SK-N-SH (cell line): ENCODE measurements at regions not wholly inside any gene's neighbourhood (a gene's known extent, or its start where the extent isn't known, plus 50 kb on each side); places are given as distances from the start of the nearest gene placed in this dataset.

Source experiments
- CTCF ChIA-PET: fragments of 300-600, 350-600 bp; formaldehyde crosslinking; extraction: SDS; loops from one replicate; lab custom pipeline; 2021; lab: Yijun Ruan, JAX
- POLR2A ChIA-PET: fragments of 350-600 bp; sonication (Branson Sonifier 250); formaldehyde crosslinking; extraction: SDS; loops from one replicate; lab custom pipeline; 2020; ENCODE audit warnings: antibody characterized with exemption, inconsistent platforms; lab: Yijun Ruan, JAX
- DNase-seq: peaks from one replicate; pipeline ENCODE4 v3.0.0; 2012
- H2AFZ ChIP-seq: fragments of 200-600 bp; sonication (generic); 2 replicates; pipeline ENCODE4 v1.8.1; 2016; ENCODE audit warnings: antibody characterized with exemption, mild to moderate bottlenecking, low read depth
- H3F3A ChIP-seq: fragments of 200-600 bp; sonication (generic); replicated peaks from 2 replicates; pipeline ENCODE3; 2016; ENCODE audit warnings: antibody characterized with exemption, mild to moderate bottlenecking; ENCODE audit not compliant: insufficient read depth
- H3K27ac ChIP-seq, 2 experiments: fragments of 200-500 bp in 1 of 2; fragments of 200-600 bp in 1 of 2; sonication (Bioruptor generic) in 1 of 2; sonication (generic), shearing (Covaris generic) in 1 of 2; 2 replicates each; pipeline versions ENCODE4 v1.5.1 to v1.6.1; 2014 to 2016; ENCODE audit warnings: low read depth in 2 of 2, inconsistent platforms in 1 of 2, low read length in 1 of 2, mild to moderate bottlenecking in 1 of 2, mixed read lengths in 1 of 2
- H3K27me3 ChIP-seq: fragments of 200-600 bp; sonication (generic), shearing (Covaris generic); 2 replicates; pipeline ENCODE4 v1.6.1; 2016; ENCODE audit warnings: mixed run types; ENCODE audit not compliant: insufficient read depth
- H3K36me3 ChIP-seq, 2 experiments: fragments of 200-500 bp in 1 of 2; fragments of 200-600 bp in 1 of 2; sonication (Bioruptor generic) in 1 of 2; sonication (generic) in 1 of 2; replicated peaks in 1 of 2; 2 replicates each; pipeline versions ENCODE3 to v1.5.1; 2014 to 2016; ENCODE audit warnings: low read length in 1 of 2, mild to moderate bottlenecking in 1 of 2; ENCODE audit not compliant: insufficient read depth in 2 of 2, control insufficient read depth in 1 of 2
- H3K4me1 ChIP-seq, 2 experiments: fragments of 200-500 bp in 1 of 2; fragments of 200-600 bp in 1 of 2; sonication (Bioruptor generic) in 1 of 2; sonication (generic), shearing (Covaris generic) in 1 of 2; 2 replicates each; pipeline versions ENCODE4 v1.5.1 to v1.6.1; 2014 to 2016; ENCODE audit warnings: low read depth in 1 of 2, low read length in 1 of 2, mixed run types in 1 of 2; ENCODE audit not compliant: insufficient read depth in 2 of 2, control insufficient read depth in 1 of 2
- H3K4me2 ChIP-seq: fragments of 200-600 bp; sonication (generic), shearing (Covaris generic); 2 replicates; pipeline ENCODE4 v1.6.1; 2017; ENCODE audit warnings: mixed run types
- H3K4me3 ChIP-seq, 2 experiments: fragments of 200-500 bp in 1 of 2; fragments of 200-600 bp in 1 of 2; sonication (Bioruptor generic) in 1 of 2; sonication (generic), shearing (Covaris generic) in 1 of 2; 2 replicates each; pipeline versions ENCODE4 v1.5.1 to v1.8.1; 2014 to 2016; ENCODE audit warnings: low read depth in 2 of 2, inconsistent platforms in 1 of 2, low read length in 1 of 2, mild to moderate bottlenecking in 1 of 2, mixed read lengths in 1 of 2, moderate library complexity in 1 of 2
- H3K79me2 ChIP-seq: fragments of 200-600 bp; sonication (generic); 2 replicates; pipeline ENCODE4 v1.8.1; 2017; ENCODE audit warnings: mild to moderate bottlenecking; ENCODE audit not compliant: insufficient read depth
- H3K9ac ChIP-seq: fragments of 200-600 bp; sonication (generic); 2 replicates; pipeline ENCODE4 v1.6.1; 2017; ENCODE audit warnings: mixed run types
- H3K9me2 ChIP-seq: fragments of 200-600 bp; sonication (generic); 2 replicates; pipeline ENCODE4 v1.6.1; 2017; ENCODE audit warnings: mixed run types
- H3K9me3 ChIP-seq: fragments of 200-600 bp; sonication (generic); 2 replicates; pipeline ENCODE4 v1.6.1; 2017; ENCODE audit warnings: mixed run types, mild to moderate bottlenecking, moderate library complexity
- H4K20me1 ChIP-seq: fragments of 200-600 bp; sonication (generic); 2 replicates; pipeline ENCODE4 v1.6.1; 2017; ENCODE audit warnings: mild to moderate bottlenecking, mixed run types; ENCODE audit not compliant: insufficient read depth
- CHD2 ChIP-seq: fragments of 150-350 bp; IDR thresholded peaks from 2 replicates; pipeline ENCODE4 v1.6.1; 2018; ENCODE audit warnings: low read length; ENCODE audit not compliant: partially characterized antibody
- EZH2phosphoT487 ChIP-seq: fragments of 200-600 bp; sonication (generic); IDR thresholded peaks from 2 replicates; pipeline ENCODE4 v1.6.1; 2017; ENCODE audit warnings: low read depth, mixed run types, mild to moderate bottlenecking, antibody characterized with exemption, moderate library complexity, borderline replicate concordance
- FOSL2 ChIP-seq: IDR thresholded peaks from 2 replicates; pipeline ENCODE4 v1.4.0; 2012; ENCODE audit warnings: low read depth, mild to moderate bottlenecking, moderate library complexity, borderline replicate concordance
- GABPA ChIP-seq: IDR thresholded peaks from 2 replicates; pipeline ENCODE4 v1.4.0; 2012; ENCODE audit warnings: low read depth, mild to moderate bottlenecking
- IRF3 ChIP-seq: fragments of 150-350 bp; IDR thresholded peaks from 2 replicates; pipeline ENCODE4 v1.6.1; 2016; ENCODE audit warnings: mild to moderate bottlenecking, low read depth, low read length
- JUND ChIP-seq: IDR thresholded peaks from 2 replicates; pipeline ENCODE4 v1.4.0; 2012
- MEF2A ChIP-seq: IDR thresholded peaks from 2 replicates; pipeline ENCODE4 v1.4.0; 2012; ENCODE audit warnings: low read depth, borderline replicate concordance
- MXI1 ChIP-seq: IDR thresholded peaks from 2 replicates; pipeline ENCODE4 v1.6.1; 2012; ENCODE audit warnings: mild to moderate bottlenecking, low read depth, low read length, improper control_type of control experiment
- NFIC ChIP-seq: IDR thresholded peaks from 2 replicates; pipeline ENCODE4 v1.4.0; 2012; ENCODE audit warnings: borderline replicate concordance
- POLR2AphosphoS5 ChIP-seq: IDR thresholded peaks from 2 replicates; pipeline ENCODE4 v1.6.1; 2012; ENCODE audit warnings: low read depth, low read length
- RAD21 ChIP-seq: IDR thresholded peaks from 2 replicates; pipeline ENCODE4 v1.6.1; 2012; ENCODE audit warnings: mild to moderate bottlenecking, low read length
- RCOR1 ChIP-seq: fragments of 150-350 bp; IDR thresholded peaks from 2 replicates; pipeline ENCODE4 v1.6.1; 2017; ENCODE audit warnings: antibody characterized with exemption, low read length
- RFX5 ChIP-seq: IDR thresholded peaks from 2 replicates; pipeline ENCODE4 v1.6.1; 2012; ENCODE audit warnings: mild to moderate bottlenecking, improper control_type of control experiment, low read length
- RXRA ChIP-seq: IDR thresholded peaks from 2 replicates; pipeline ENCODE4 v1.4.0; 2012; ENCODE audit warnings: low read depth, mild to moderate bottlenecking, borderline replicate concordance
- SIN3A ChIP-seq: IDR thresholded peaks from 2 replicates; pipeline ENCODE4 v1.6.1; 2012; ENCODE audit warnings: low read depth, mild to moderate bottlenecking, low read length, moderate library complexity, borderline replicate concordance
- SMC3 ChIP-seq: IDR thresholded peaks from 2 replicates; pipeline ENCODE4 v1.6.1; 2012; ENCODE audit warnings: low read depth, low read length, improper control_type of control experiment
- TAF1 ChIP-seq: IDR thresholded peaks from 2 replicates; pipeline ENCODE4 v1.6.1; 2012; ENCODE audit warnings: low read depth, mild to moderate bottlenecking, low read length, moderate library complexity, borderline replicate concordance
- USF2 ChIP-seq: fragments of 150-350 bp; IDR thresholded peaks from 2 replicates; pipeline ENCODE4 v1.6.1; 2017; ENCODE audit warnings: antibody characterized with exemption, low read length, low read depth, borderline replicate concordance
- YY1 ChIP-seq: IDR thresholded peaks from 2 replicates; pipeline ENCODE4 v1.4.0; 2012; ENCODE audit warnings: low read depth, mild to moderate bottlenecking
- ZBTB33 ChIP-seq: IDR thresholded peaks from 2 replicates; pipeline ENCODE4 v1.4.0; 2012; ENCODE audit warnings: low read depth, borderline replicate concordance
- WGBS: methylation state at CpG from one replicate; pipeline ENCODE4 v1.1.6; 2017; ENCODE audit warnings: low lambda C conversion rate; 5-methylcytosine and 5-hydroxymethylcytosine counted together
- TF ChIP-seq, protein P1 (sequence below): IDR thresholded peaks from 2 replicates; pipeline ENCODE4 v1.4.0; 2012; ENCODE audit warnings: low read depth, borderline replicate concordance

GRCh38 chr10:107994621-107995270 is 830.2 kb upstream of the SORCS1 start:
- Histone ChIP-seq H2AFZ (0 out of 2 replicates have a peak overlapping the region, but pooled peaks have one; percentile 35), H3K9me2 (no peaks in the 10 kb centered on the region), H3K4me3 (no peak overlapping the region), H3K9me3 (no peaks in the 10 kb centered on the region), H3K36me3 (no peaks in the 10 kb centered on the region), H3K9ac (no peak overlapping the region), H3K79me2 (no peaks in the 10 kb centered on the region), H4K20me1 (no peaks in the 10 kb centered on the region), H3K27me3 (no peaks in the 10 kb centered on the region), H3K27ac (no peak overlapping the region), H3F3A (no peaks in the 10 kb centered on the region), H3K4me2 (no peak overlapping the region), H3K4me1 (no peaks in the 10 kb centered on the region)
- WGBS = 60% methylated on average over 3 of the region's 3 CpGs
- no peak for TF ChIP-seq MEF2A
- CTCF ChIA-PET = interaction anchor here (0.6 kb wide), 1 partner anchor 47 kb away, joined by 3 read pairs; no protein-coding TSS in a partner anchor
- DNase-seq = no peak
- POLR2A ChIA-PET = no interaction called here

DNA sequence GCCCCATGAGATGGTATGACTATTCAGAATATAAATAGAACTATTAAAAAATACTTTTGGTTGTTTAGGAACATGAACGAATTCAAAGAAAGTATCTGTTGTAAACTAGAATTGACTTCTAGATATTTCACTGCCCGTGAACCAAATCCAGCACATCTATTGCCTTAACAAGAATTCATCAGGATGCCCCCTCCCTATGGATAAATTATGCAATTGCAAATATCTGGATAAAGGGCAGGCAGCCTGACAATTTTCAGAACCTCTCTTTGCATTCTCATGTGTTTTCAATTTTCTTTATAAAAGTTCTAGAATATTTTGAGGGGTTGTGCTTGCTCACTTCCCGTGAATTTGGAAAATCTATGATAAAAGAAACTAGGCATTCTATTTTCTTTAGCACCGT is 822.1 kb upstream of the SORCS1 start:
- Histone ChIP-seq H2AFZ (no peak overlapping the region), H3K4me2 (no peak overlapping the region), H3K36me3 (no peaks in the 10 kb centered on the region), H3K9me2 (no peaks in the 10 kb centered on the region), H3F3A (no peaks in the 10 kb centered on the region), H3K4me3 (no peak overlapping the region), H3K4me1 (no peaks in the 10 kb centered on the region), H3K79me2 (no peaks in the 10 kb centered on the region), H3K9ac (no peak overlapping the region), H3K9me3 (no peaks in the 10 kb centered on the region), H3K27ac (no peak overlapping the region), H4K20me1 (no peaks in the 10 kb centered on the region), H3K27me3 (no peaks in the 10 kb centered on the region)
- ChIA-PET CTCF (no interaction called here), POLR2A (no interaction called here)
- WGBS = 42% methylated on average over 4 of the region's 4 CpGs
- DNase-seq = no peak
- TF ChIP-seq ZBTB33 = no peak
- TF ChIP-seq EZH2phosphoT487 = no peak
- TF ChIP-seq RCOR1 = no peak
- no peak for TF ChIP-seq USF2
- TF ChIP-seq JUND = no peak
- TF ChIP-seq SIN3A = no peak
- TF ChIP-seq TAF1 = no peak
- no peak for TF ChIP-seq RFX5
- no peak for TF ChIP-seq FOSL2
- TF ChIP-seq RXRA = no peak
- no peak for TF ChIP-seq MXI1
- no peak for TF ChIP-seq CHD2
- no peak for TF ChIP-seq GABPA
- no peak for TF ChIP-seq IRF3
- no peak for TF ChIP-seq NFIC
- no peak for TF ChIP-seq RAD21
- TF ChIP-seq SMC3 = no peak
- TF ChIP-seq POLR2AphosphoS5 = no peak
- TF ChIP-seq YY1 = no peak
- TF ChIP-seq, protein P1, sequence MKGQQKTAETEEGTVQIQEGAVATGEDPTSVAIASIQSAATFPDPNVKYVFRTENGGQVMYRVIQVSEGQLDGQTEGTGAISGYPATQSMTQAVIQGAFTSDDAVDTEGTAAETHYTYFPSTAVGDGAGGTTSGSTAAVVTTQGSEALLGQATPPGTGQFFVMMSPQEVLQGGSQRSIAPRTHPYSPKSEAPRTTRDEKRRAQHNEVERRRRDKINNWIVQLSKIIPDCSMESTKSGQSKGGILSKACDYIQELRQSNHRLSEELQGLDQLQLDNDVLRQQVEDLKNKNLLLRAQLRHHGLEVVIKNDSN = no peak
